HFFc6 (cell line): ENCODE measurements at regions not wholly inside any gene's neighbourhood (a gene's known extent, or its start where the extent isn't known, plus 50 kb on each side); places are given as distances from the start of the nearest gene placed in this dataset.

Experiments
- DNase-seq: peaks from one replicate; pipeline ENCODE4 v3.0.0-alpha.2; 2018
- H3K27ac Mint-ChIP-seq: 2 replicates; pipeline ENCODE4 v1.8.0; 2020; ENCODE audit warnings: mild to moderate bottlenecking, mixed read lengths
- H3K27me3 Mint-ChIP-seq: 2 replicates; pipeline ENCODE4 v1.8.0; 2021; ENCODE audit warnings: mild to moderate bottlenecking, moderate library complexity, mixed read lengths; ENCODE audit not compliant: insufficient read depth
- H3K36me3 Mint-ChIP-seq: 2 replicates; pipeline ENCODE4 v1.8.0; 2021; ENCODE audit warnings: low read depth, mixed read lengths
- H3K4me1 Mint-ChIP-seq: 2 replicates; pipeline ENCODE4 v1.8.0; 2020; ENCODE audit warnings: low read depth, mixed read lengths
- H3K4me3 Mint-ChIP-seq: 2 replicates; pipeline ENCODE4 v1.8.0; 2020; ENCODE audit warnings: mild to moderate bottlenecking, moderate library complexity, mixed read lengths
- H3K9me3 Mint-ChIP-seq: 2 replicates; pipeline ENCODE4 v1.8.0; 2020; ENCODE audit warnings: mild to moderate bottlenecking, mixed read lengths
- CTCF ChIP-seq: fragments of 200-600 bp; sonication (generic); IDR thresholded peaks from 2 replicates; pipeline ENCODE4 v1.5.0; 2021; ENCODE audit warnings: antibody characterized with exemption, mild to moderate bottlenecking

- no peak overlapping the region for H3K27ac Mint-ChIP-seq
- DNase-seq = no peak
- H3K4me1 Mint-ChIP-seq = no peaks in the 10 kb centered on the region
- peaks cover 31% of the 10 kb centered on the region for H3K9me3 Mint-ChIP-seq
- no peak overlapping the region for H3K4me3 Mint-ChIP-seq
- H3K27me3 Mint-ChIP-seq = no peaks in the 10 kb centered on the region; the same call in 1 of the 2 replicates
- TF ChIP-seq CTCF = no peak
- H3K36me3 Mint-ChIP-seq = no peaks in the 10 kb centered on the region
Measured at GRCh38 chr14:39766397-39767000, 334.3 kb upstream of the FBXO33 start.

DNA sequence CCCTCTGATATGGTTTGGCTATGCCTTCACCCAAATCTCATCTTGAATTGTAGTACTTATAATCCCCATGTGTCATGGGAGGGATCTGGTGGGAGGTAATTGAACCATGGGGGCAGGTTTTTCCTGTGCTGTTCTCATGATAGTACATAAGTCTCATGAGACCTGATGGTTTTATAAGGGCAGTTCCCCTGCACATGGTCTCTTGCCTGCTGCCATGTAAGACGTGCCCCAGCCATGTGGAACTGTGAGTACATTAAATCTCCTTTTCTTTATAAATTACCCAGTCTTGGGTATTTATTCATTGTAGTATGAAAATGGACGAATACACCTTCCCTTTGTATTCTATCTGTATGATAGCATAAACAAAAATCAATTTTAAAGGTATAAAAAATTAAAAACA is 333.4 kb upstream of the FBXO33 start:
- DNase-seq = no peak
- Mint-ChIP-seq H3K4me3 (no peak overlapping the region), H3K27ac (no peak overlapping the region), H3K27me3 (no peaks in the 10 kb centered on the region; the same call in 1 of the 2 replicates), H3K4me1 (no peaks in the 10 kb centered on the region), H3K36me3 (no peaks in the 10 kb centered on the region), H3K9me3 (peaks cover 33% of the 10 kb centered on the region)
- no peak for TF ChIP-seq CTCF

GRCh38 chr14:39763402-39763890 is 331.2 kb upstream of the FBXO33 start:
- no peaks in the 10 kb centered on the region; the same call in 1 of the 2 replicates for H3K27me3 Mint-ChIP-seq
- TF ChIP-seq CTCF = no peak
- no peaks in the 10 kb centered on the region for H3K36me3 Mint-ChIP-seq
- H3K9me3 Mint-ChIP-seq = peaks cover 27% of the 10 kb centered on the region
- H3K4me3 Mint-ChIP-seq = no peak overlapping the region
- DNase-seq = no peak
- H3K27ac Mint-ChIP-seq = no peak overlapping the region
- H3K4me1 Mint-ChIP-seq = no peaks in the 10 kb centered on the region

GRCh38 chr14:39762576-39763401 is 330.6 kb upstream of the FBXO33 start:
- Mint-ChIP-seq H3K9me3 (peaks cover 24% of the 10 kb centered on the region), H3K36me3 (no peaks in the 10 kb centered on the region), H3K4me1 (no peaks in the 10 kb centered on the region), H3K4me3 (no peak overlapping the region), H3K27me3 (no peaks in the 10 kb centered on the region; the same call in 1 of the 2 replicates), H3K27ac (no peak overlapping the region)
- no peak for DNase-seq
- TF ChIP-seq CTCF = no peak

GRCh38 chr14:39755269-39755878 is 323.1 kb upstream of the FBXO33 start:
- Mint-ChIP-seq H3K9me3 (peaks cover 53% of the 10 kb centered on the region), H3K4me1 (no peaks in the 10 kb centered on the region), H3K27ac (no peak overlapping the region), H3K36me3 (no peaks in the 10 kb centered on the region), H3K27me3 (no peaks in the 10 kb centered on the region), H3K4me3 (no peak overlapping the region)
- no peak for DNase-seq
- TF ChIP-seq CTCF = no peak
